ENCODE measurements at regions not wholly inside any gene's neighbourhood (a gene's known extent, or its start where the extent isn't known, plus 50 kb on each side); places are given as distances from the start of the nearest gene placed in this dataset.

- TF ChIP-seq, protein P1, sequence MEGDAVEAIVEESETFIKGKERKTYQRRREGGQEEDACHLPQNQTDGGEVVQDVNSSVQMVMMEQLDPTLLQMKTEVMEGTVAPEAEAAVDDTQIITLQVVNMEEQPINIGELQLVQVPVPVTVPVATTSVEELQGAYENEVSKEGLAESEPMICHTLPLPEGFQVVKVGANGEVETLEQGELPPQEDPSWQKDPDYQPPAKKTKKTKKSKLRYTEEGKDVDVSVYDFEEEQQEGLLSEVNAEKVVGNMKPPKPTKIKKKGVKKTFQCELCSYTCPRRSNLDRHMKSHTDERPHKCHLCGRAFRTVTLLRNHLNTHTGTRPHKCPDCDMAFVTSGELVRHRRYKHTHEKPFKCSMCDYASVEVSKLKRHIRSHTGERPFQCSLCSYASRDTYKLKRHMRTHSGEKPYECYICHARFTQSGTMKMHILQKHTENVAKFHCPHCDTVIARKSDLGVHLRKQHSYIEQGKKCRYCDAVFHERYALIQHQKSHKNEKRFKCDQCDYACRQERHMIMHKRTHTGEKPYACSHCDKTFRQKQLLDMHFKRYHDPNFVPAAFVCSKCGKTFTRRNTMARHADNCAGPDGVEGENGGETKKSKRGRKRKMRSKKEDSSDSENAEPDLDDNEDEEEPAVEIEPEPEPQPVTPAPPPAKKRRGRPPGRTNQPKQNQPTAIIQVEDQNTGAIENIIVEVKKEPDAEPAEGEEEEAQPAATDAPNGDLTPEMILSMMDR (IDR thresholded peaks at IDR 0.05; ENCODE audit: insufficient read depth, low read depth, low read length): no peak
- no peak for TF ChIP-seq EZH2 (IDR thresholded peaks at IDR 0.05; ENCODE audit: insufficient read depth, low read length)
Observed at GRCh38 chr5:120362426-120362825, 101.7 kb upstream of the PRR16 start.
